Limb (tissue), 2 donors: ENCODE measurements at regions not wholly inside any gene's neighbourhood (a gene's known extent, or its start where the extent isn't known, plus 50 kb on each side); places are given as distances from the start of the nearest gene placed in this dataset.

Experiments used
- DNase-seq, 2 donors: peaks; one replicate each; pipeline ENCODE4 v3.0.0-alpha.2; 2016; ENCODE audit errors: extremely low spot score in 2 of 2

- DNase-seq = no peak
Observed at GRCh38 chrX:20523626-20524312, 257.1 kb upstream of the RPS6KA3 start.

GRCh38 chrX:20522420-20522819 is 255.7 kb upstream of the RPS6KA3 start:
- DNase-seq = no peak

GRCh38 chrX:20521222-20521621 is 254.5 kb upstream of the RPS6KA3 start:
- DNase-seq = no peak

DNA sequence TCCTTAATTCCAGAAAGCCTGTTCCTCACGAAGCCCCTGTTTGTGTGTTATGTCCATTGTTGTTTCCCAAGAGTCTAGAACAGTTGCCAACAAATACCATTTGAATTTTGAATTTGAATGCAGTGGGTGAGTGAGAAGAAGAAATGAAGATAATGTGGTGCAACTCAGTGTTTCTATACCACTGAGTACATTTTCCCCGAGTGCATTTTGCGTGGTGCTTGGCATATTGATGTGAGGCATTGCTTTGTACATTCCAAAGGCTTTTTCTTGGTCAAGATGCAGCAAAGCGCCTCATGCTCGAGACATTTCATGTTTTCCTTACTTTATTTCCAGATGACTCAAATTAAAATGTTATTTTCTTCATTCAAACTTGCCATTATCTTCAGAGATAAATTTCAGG is 253.1 kb upstream of the RPS6KA3 start:
- no peak for DNase-seq

DNA sequence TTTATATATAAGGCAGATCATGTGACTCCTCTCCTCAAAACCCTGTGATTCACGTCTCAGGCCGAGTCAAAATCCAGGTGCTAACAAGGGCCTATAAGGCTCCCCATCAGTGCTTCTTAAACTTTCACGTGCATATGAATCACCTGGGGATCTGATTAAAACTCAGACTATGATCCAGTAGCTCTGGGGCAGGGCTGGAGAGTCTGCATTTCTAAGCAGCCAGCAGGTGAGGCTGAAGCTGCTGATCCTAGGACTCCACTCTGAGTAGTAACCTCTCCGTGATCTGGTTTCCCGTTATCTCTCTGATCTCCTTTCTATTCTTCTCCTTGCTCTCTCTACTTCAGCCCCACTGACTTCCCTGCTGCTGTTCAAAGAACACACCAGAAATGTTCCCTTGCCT is 252.4 kb upstream of the RPS6KA3 start:
- no peak for DNase-seq

DNA sequence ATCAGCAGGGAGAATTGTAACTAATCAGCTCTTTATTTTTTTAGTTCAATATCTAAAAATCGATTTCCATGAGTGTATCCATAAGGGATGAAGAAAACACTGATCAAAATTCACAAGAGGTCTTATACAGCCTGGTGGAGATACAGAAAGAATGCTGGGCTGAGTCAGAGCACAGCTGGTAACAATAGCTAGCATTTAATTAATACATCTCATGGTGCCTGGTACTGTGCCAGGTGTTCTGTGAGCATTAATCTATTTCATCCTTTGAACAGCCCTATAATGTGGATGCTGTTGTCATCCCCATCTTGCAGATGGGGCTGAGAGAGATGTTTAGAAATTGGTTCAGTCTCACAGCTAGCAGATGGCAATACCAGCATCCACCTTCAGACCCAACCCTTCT is 250.9 kb upstream of the RPS6KA3 start:
- no peak for DNase-seq

DNA sequence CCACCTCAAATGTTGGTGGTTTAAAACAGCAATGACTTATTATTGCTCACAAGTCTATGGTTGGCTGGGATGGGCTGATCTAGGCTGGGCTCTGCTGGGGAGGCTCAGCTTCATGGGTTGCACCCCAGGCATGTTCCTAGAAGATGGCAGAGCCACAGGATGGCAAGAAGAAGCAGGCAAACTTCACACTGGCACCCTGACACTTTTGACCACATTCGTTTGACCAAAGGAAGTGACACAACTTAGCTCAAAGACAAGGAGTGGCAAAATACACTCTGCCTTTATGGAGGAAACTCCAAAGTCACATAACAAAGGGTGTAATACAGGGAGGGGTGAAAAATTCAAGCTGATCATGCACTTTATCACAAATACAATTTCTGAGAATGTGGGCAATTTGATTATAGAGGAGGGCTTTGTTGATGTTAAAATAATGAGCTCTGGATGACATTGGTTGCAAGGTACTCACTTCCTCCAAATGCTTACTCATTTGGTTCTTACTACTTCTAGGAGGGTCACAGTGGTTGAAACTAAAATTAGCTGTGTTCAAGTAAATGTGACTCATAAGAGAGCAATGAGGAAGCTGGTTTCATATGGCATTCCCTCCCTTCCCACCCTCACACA is 249.2 kb upstream of the RPS6KA3 start:
- no peak for DNase-seq

GRCh38 chrX:20514358-20514757 is 247.6 kb upstream of the RPS6KA3 start:
- no peak for DNase-seq

- no peak for DNase-seq
Observed at GRCh38 chrX:20513185-20513584, 246.5 kb upstream of the RPS6KA3 start.

GRCh38 chrX:20511792-20512191 is 245.1 kb upstream of the RPS6KA3 start:
- no peak for DNase-seq

- DNase-seq = no peak
Observed at GRCh38 chrX:20507901-20508620, 241.4 kb upstream of the RPS6KA3 start.

DNA sequence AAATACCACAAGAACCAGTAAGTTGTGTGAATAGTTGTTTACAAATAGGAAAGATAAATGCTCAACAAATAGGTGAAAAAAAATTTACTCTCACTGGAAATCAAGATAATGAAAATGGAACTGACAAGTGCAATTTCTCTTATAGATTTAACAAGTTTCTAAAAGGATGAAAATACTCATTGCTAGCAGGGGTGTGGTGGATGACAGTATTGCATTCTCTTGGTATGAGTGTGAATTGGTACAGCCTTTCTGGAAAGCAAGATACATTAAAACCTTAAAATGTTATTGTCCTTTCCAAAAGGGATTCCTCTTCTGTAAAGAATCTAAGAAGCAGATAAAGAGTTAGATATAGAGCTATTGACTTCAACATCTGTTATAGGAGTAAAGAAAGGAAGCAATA is 240.0 kb upstream of the RPS6KA3 start:
- no peak for DNase-seq

GRCh38 chrX:20500949-20501348 is 234.2 kb upstream of the RPS6KA3 start:
- no peak for DNase-seq

GRCh38 chrX:20500171-20500865 is 233.6 kb upstream of the RPS6KA3 start:
- DNase-seq = no peak

DNA sequence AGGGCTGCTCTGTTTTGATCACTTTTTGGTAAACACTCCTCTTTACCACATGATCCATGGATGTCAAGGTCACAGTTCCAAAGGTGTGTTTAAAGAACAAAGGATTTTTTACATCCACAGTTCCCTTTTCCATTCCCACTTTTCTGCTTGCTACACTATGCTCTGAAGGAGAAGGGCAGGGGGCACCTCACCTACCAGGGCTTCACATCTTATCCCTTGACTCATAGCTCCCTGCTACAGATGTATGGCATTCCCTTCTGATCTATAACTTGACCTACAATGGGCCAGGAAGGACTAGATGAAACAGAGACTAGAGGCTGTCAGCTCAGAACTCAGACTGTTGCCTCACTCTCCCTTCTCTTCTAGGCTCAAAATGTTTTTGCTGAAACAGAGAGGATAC is 233.1 kb upstream of the RPS6KA3 start:
- DNase-seq = no peak

DNA sequence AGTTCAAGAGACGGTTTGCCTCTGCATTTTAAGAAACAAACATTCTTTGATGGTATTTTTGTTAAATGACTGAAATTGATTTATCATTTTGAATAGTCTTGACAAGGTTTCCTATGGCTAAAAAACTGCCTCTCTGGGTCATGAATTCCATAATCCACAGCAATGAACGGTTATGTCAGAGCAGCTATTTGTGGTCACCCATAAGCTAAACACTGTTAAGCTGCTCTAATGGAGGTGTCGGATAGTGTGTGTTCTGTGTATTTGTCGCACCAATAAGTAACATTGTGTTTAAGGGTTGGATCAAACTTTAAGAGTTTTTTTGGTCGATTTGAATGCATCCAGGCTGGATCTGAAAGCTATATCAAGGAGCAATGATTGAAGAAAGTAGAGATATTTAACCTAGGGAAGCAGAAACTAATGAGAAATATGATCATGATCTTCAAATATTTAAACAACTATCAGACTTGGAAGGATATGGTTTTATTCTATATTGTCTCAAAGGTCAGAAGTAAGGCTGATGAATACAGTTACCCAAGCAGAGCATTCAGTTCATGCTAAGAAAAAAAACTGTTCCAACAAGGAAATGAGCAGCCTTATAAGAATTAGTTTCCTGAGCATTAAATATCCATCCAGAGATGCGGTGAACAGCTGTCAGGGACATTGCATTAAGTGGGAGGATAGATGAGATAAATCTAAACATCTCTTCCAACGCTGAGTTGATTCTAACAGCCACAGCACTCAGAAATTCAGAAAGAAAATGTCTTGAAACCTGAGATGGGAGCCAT is 232.3 kb upstream of the RPS6KA3 start:
- no peak for DNase-seq

DNA sequence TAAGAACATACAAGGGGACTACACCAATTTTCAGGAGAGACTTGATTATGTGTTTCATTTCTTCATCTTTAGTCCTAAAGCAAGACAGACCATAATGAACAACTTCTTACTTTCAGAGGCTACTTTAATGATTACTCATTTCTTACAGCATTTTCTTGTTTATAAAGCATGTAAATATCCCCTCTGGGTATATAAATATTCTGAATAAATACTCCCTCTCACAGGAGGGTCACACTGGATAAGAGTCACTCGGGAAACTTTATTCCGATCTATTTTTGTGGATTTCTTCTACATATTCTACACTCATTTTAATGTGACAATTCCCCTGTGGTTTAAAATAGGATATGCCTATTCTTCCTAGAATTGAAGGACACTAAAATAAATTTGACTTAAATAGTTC is 228.9 kb upstream of the RPS6KA3 start:
- DNase-seq = no peak

DNA sequence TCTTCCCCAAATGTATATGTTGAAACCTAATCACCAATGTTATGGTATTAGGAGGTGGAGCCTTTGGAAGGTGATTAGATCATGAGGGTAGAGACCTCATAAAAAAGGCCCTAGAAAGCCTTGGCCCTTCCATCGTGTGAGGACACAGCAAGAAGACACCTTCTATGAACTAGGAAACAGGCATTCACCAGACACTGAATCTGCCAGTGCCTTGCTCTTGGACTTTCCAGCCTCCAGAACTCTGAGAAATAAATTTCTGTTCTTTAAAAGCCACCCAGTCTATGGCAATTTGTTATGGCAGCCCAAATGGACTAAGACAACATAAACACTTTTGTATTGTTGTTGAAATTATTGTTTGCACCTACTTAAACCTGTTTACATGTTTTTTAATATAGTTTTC is 221.8 kb upstream of the RPS6KA3 start:
- DNase-seq = no peak

GRCh38 chrX:20487227-20487626 is 220.5 kb upstream of the RPS6KA3 start:
- DNase-seq = no peak

GRCh38 chrX:20481632-20482031 is 214.9 kb upstream of the RPS6KA3 start:
- DNase-seq = no peak

DNA sequence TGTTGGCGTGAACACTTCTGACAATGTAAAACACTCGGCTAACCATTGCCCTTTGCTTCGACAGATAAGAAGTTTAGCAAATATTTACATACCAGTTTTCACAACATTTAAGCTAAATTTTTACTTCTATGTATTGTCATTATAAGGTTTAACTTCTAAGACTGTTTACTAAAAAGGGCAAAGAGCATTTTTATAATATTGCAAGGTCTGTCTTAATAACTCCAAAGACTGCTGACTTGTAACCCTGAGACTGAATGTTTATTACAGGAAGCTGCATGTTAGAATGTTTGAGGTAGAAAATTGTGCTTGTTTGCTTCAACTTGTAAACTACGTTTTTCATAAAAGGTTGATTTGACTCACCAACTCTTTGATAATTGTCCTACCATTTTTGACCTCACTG is 213.2 kb upstream of the RPS6KA3 start:
- no peak for DNase-seq
